ENCODE measurements at regions not wholly inside any gene's neighbourhood (a gene's known extent, or its start where the extent isn't known, plus 50 kb on each side); places are given as distances from the start of the nearest gene placed in this dataset.

GRCh38 chr14:35480119-35480769 is 53.7 kb upstream of the INSM2 start:
- peak; percentile 17 for DNase-seq (ENCODE audit: low spot score)
- in situ Hi-C loops (cut with MboI; ENCODE audit: low sequenced_read_pairs, unreplicated experiment): no loop called here
- TF ChIP-seq CTCF (IDR thresholded peaks at IDR 0.05; ENCODE audit: borderline replicate concordance, control extremely low read depth, extremely low read depth, insufficient read depth, missing control alignments): no peak

- TF ChIP-seq CTCF (IDR thresholded peaks at IDR 0.05; ENCODE audit: borderline replicate concordance, control extremely low read depth, extremely low read depth, insufficient read depth, missing control alignments): no peak
- in situ Hi-C loops (cut with MboI; ENCODE audit: low sequenced_read_pairs, unreplicated experiment): no loop called here
- no peak for DNase-seq (ENCODE audit: low spot score)
Observed at GRCh38 chr14:35482994-35483515, 50.9 kb upstream of the INSM2 start.

Data from GM13976 (cell line).